ENCODE measurements at regions not wholly inside any gene's neighbourhood (a gene's known extent, or its start where the extent isn't known, plus 50 kb on each side); places are given as distances from the start of the nearest gene placed in this dataset.

DNA sequence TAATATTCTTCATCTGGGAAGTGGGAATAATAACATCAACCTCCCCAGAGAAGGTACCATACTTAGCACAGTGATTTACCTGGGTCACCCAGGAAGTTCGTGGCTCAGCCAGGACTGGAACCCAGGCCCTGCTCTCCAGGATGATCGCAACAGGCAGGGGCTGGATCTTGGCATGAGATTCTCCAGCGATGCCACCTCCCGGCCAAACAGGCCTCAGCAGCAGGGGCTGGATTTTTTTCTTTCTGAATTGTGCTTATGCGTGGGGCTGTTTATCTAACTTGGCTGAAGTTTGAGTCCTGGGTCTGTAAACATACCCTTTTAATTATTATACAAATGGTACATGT is 129.5 kb upstream of the PTPN1 start:
- TF ChIP-seq CTCF (IDR thresholded peaks at IDR 0.05) = peak; percentile 12 to 51 (median 44)
- no peak for TF ChIP-seq POLR2A (IDR thresholded peaks at IDR 0.05)

Measured in adrenal gland (tissue), 5 donors.